Medulla oblongata (tissue), 1 donor: ENCODE measurements at regions not wholly inside any gene's neighbourhood (a gene's known extent, or its start where the extent isn't known, plus 50 kb on each side); places are given as distances from the start of the nearest gene placed in this dataset.

ENCODE experiments used
- DNase-seq: peaks from one replicate; pipeline ENCODE4 v3.0.0-alpha.2; 2015; ENCODE audit errors: extremely low spot score

DNA sequence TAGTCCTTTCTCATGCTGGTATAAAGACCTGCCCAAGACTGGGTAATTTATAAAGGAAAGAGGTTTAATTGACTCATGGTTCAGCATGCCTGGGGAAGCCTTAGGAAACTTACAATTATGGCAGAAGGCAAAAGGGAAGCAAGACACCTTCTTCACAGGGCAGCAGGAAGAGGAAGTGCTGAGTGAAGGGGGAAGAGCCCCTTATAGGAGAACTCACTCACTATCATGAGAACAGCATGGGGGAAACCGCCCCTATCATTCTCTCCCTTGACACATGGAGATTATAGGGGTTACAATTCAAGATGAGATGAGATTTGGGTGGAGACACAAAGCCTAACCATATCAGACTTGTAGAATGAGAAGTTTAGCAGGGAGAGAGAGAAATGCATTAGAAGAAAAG lies 373.3 kb upstream of the DIAPH2 start:
- DNase-seq, result no peak

DNA sequence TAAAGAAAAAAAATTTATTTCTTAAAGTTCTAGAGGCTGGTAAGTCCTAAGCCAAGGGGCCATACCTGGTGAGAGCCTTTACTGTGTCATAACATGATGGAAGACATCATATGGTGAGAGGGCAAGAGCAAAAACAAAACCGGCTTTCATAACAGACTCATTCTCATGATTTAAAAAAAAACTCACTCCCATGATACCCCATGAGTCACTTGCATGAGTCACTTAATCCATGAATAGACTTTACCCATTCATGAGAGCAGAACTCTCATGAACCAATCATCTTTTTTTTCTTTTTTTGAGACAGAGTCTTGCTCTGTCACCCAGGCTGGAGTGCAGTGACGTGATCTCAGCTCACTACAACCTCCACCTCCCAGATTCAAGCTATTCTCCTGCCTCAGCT lies 369.7 kb upstream of the DIAPH2 start:
- no peak for DNase-seq

DNA sequence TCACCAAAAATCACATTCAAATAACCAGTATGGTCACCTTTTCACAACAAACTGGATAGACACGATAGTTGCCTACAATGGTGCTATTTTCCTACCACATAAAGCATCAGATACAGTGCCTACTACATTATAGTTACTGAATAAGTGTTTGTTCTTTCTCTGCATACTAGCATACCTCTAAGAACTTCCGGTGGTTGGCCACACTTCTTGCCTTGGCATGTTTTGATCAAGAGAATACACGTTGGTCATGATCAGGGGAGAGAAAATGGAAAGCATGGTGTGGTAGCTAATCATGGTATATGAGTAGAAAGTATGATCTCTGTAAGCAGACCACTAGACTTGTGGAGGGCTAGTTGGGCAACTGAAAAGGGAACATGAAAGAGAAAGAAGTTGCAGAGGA lies 322.8 kb upstream of the DIAPH2 start:
- no peak for DNase-seq

DNA sequence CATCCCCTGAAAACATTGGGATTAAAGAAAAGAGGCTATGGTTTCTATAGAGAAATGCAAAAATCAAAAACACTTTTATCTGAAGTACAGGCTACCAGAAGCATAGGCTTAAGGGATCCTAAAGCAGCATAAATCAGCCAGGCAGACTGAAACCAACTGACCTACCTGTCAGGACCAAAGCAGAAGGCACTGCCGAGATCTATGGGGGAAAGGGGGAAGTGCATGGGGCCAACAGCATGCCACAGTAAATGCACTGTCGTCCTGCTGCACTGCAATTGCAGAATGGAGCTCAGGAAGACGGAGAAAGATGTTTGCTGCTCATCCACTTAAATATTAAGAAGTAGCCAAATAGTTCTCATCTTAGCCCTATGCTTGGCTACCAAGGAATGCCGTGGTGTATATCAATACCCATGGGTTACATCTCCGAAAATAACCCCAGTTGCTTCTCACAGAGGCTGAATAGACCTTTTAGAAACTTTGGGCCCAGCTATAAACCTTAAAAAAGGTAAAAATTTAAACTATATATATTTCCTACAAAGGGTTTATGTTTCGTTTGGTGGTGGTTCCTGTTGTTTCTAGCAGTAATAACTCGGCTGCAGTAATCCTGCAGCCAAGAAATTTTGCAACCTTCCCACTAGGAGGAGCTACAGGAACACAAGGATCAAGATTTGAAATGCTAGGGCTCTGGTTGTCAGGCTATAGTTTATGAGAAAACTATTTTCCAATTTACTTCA lies 312.2 kb upstream of the DIAPH2 start:
- DNase-seq, result peak; percentile 48

DNA sequence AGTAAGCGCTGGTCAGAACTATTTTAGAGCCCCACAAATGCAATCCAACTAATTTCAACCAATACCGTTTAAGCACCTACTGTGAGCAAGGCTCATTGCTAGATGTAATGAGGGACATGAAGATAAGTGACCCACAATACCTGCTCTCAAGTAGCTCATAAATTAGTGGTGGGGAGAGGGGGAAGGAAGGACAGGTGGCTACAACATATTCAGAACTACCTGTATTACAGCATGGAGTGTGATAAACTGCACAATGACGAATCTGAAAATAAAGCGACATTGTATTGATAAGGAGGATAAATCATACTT lies 311.6 kb upstream of the DIAPH2 start:
- no peak for DNase-seq

DNA sequence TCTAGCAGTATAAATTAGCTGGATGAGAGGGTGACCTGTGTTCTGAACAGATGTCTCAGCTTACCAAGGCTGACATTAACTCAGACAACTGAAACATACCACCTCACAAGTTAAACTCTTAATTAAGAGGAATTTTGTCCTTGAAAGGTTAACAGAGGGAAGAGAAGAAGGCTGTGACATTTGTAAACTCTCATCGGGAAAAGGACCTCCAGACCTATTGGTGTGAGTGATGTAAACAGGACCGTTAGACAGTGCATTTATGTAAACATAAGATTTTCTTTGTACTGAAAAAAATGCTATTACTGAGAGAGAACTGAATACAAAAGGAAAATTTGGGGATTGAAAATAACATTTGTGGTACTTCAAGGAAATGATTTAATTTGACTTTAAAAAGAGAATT lies 308.4 kb upstream of the DIAPH2 start:
- no peak for DNase-seq

DNA sequence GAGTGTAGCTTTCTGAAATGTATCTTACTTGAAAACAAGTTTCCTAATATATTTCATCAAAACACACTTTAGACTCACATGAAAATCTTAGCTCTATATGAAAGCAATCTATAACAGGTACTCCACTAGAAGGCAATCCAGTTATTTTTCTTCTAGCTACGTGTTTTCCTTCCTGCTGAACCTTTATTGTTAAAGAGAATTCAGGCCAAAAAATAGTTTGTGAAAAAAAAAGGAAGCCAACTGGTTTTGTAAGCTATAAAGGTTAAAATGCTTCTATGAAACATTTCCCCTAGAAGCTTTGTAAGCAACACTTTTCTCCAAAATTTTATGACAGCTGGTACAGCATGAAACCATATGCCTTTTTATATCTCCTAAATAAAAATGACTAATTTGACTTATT lies 304.7 kb upstream of the DIAPH2 start:
- DNase-seq, result no peak

DNA sequence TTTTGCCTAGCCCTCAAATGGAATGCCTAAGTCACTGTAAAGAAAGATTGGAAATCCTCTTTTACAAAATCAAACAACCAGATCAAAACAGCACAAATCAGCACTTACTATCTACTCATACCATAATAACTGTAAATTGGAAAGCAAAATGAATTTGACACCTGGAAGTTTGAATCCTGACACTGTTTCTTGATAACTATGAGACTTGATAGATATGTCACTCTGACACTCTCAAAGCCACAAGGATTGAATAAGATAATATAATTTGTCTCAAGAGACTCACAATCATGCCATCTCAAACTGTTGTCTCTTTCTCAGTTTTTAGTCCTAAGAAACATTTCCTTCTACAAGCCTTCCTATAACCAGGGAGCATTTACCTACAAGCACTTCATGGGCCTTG lies 302.6 kb upstream of the DIAPH2 start:
- no peak for DNase-seq

DNA sequence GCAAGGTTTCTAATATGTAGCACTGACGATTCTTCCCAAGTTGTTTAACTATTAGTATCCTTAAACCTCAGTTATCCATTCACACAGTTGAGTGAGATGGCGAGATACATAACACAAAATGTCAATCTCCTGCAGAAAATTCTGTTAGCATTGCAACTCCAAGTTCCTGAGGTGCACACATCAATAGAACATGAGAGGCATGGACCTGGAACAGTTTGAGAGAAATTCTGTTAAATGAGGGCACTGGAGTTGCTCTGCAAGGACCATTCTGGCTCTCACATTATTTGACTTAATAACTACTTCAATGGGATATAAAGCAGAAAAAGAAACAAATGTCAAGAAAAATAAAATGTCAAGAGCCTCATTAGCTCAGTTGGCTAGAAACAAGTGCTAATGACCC lies 301.2 kb upstream of the DIAPH2 start:
- DNase-seq, result no peak

DNA sequence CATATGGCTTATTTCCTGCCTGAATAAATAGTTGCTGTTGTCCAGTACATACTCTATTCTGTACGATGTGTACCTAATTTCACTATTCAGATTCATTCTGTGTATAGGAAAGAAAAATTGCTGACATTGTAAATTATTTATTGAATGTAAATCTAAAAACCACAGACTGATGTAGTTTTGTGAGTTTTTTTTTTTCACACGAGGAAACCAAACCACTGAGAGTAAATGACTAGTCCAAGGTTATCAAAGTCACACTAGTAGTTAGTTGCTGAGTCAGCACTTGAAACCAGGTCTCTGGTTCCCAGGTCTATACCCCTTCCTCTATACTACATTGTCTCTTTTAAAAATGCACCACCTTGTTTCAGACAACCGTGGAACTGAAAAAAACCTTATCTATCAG lies 298.3 kb upstream of the DIAPH2 start:
- no peak for DNase-seq

DNA sequence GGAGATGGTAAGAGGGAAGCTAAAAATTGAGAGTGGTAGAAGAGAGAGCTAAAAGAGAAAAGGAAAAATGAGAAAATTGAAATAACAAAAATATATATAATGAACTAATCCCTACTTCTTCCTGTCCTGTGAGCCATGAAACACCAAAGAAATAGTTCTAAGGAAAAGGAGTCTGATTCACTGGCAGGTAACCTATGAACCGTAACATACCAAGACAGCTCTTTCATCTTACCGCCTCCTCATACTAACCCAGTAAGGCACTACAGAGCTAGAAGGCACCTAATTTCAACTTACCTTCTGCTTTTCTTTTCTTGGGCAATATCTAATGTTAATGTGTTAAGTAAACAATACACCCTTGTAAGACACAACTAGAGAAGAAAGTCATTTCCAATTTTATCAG lies 297.7 kb upstream of the DIAPH2 start:
- DNase-seq, result no peak

DNA sequence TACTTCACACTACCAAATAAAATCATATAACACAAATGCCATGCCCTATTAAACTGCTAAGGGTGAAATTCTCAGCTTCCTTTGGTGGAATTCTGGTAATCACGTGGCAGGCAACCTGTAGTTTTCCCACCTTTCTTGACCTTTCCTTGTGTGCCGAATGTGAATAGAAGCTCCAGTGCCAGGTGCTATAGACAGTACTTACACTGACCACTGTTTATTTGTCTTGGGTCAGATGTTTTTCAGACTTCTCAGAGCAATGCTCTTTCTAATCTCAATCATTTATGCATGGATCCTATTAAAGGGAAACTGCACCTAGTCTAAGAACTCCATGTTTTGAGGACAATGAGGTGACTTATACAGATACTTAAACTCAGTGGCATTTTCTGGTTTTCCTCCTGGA lies 296.8 kb upstream of the DIAPH2 start:
- no peak for DNase-seq

DNA sequence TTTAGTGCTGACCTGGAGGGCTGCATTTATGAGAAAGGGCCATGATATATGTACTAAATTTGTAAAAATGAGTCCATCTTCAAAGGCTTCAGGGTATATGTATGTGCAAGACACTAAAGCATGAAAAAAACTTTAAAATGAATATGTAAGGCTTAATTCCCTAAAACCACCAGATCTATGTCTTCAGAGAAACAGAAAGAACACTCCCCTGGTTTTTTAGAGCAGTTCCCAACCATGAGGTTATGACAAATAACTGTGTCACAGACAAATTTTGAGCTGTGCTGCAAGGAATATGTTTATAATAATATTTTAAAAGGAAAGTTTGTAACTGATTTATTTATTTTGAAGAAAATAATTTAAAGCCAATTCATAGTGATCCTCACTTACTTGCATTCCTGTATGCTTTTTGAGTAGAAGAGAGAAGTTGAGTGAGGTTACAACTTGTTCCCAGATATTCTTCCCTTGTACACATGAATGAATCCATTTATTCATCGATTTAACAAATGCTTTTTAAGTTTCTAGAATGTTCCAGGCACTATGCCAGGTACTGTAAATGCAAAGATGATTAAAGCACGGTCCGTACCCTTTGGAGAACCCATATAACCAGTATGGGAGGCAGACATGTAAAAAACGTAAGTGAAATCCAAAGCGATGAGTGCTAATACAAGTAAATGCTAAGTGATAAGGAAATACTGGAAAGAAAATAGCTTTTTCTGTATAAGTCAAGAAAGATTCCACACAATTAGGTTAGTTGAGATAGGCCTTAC lies 295.2 kb upstream of the DIAPH2 start:
- no peak for DNase-seq

DNA sequence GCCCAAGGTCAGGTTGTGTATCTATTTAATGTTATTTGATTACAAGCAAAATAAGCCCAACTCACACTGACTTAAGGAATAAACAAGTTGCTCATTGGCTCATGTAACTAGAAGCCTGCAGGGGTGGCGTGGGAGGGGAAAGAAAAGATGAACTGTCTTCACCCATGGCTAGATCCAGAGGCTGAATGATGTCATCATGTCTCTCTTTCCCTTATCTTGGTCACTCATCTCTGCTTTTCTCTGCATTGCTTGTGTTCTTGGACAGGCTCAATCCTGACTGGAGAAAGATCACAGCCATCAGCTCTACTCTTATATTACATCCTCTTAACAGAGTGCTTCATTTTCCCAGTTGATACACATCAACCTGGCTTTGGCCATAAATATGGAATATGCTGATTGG lies 290.0 kb upstream of the DIAPH2 start:
- DNase-seq, result no peak

DNA sequence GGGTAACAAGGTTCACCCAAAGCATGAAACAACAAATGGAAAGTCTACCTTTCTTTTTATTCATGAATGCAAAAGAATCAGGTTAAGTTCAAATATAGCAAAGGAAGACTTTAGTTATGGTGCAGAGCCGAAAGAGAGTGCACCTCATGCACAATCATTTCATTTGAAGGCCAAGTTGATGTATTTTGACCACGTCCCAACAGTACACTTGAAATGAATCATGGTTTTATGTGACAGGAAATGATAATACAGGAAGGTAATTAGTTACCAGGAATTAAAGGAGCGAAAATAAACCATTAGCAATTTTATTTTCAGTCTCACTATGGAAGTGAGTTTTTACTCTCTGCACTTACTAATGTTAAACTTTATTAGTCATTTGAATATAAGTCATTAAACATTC lies 281.2 kb upstream of the DIAPH2 start:
- DNase-seq, result no peak

DNA sequence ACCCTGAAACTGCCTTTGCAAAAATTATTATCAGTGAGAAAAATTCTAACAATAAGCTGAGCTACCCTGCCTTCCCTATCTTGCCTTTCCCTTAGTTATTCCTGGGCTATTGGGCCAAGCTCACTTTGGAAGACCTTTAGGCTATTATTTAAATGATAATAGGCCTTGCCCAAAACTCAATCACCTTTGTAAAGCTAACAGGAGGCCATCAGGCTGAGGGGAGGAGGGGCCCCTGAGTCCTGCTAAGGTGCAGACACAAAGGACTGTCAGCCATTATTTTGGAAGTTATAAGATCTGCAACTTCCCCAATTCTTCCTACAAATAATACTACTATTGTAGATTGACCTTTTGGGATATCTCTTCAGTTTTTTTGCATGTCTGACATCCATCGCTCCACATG lies 278.8 kb upstream of the DIAPH2 start:
- no peak for DNase-seq

DNA sequence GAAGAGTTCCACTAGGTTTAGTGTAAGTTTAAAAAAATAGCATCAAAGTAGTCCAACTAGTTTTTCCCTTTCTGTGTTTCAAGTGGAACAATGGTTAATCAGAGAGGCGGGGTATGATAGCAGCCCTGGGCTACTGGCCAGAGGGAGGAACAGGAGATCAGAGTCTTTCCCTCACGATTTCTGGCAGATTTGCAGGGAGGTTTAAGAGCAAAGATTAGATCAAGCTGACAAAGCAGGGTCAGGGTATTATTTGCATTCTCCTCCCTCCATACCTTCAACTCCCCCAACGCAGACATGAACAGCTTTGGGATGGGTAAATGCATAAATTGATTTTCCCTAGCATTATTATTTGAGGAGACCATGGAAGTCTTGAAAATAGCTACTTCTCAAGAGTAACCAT lies 277.6 kb upstream of the DIAPH2 start:
- no peak for DNase-seq

DNA sequence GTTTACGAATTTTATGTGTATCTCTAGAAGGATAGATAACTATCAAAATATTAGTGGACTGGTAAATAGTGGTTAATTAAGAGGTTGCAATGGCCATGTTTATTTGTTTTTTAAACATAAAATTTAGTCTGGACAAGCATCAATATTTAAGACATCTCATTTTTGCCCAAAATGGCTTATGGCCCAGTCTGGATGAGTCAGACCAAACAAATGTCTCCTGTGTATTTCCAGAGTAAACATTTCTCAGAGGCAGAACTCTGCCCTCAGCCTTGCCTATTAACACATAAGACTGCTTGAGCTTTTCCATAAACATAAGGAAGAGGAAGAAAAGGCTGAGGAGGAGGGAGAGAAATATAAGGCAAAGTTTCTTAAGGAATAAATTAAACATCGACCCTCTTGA lies 277.1 kb upstream of the DIAPH2 start:
- no peak for DNase-seq

DNA sequence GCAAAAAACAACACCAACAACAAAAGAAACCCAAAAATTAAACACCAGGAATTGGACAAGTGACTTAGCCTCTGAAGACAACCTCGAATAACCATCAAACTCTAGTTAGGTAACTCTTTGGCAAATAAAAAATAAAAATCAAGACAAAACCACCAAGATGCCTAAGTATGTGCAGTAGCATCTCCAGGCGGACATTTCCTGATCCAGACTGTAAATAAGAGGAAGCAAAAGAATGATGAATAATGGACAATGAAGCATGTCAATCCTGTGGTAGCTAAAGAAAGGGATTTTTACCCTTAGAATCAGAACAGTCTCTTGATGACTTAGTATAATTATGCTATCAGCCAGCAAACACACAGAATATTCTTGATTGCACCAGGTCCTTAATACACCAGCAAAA lies 276.7 kb upstream of the DIAPH2 start:
- DNase-seq, result no peak

DNA sequence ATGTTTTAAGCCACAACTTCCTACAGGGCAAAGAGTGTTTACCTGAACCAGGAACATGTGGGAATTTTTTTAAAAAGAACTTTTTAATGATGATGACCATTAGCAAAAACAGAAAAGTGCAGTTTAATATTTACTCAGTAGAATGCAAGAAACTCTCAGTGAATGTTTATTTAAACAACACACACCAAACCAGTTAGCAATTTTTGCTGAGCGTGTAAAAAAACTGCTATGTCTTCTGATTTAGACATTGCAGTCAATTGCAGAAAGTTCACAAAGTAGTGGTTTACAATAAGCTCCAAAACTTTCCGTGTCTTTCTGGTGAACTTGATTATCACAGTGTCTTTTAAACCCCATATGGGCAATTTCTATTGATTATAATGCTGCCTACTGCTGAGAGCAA lies 273.7 kb upstream of the DIAPH2 start:
- no peak for DNase-seq

DNA sequence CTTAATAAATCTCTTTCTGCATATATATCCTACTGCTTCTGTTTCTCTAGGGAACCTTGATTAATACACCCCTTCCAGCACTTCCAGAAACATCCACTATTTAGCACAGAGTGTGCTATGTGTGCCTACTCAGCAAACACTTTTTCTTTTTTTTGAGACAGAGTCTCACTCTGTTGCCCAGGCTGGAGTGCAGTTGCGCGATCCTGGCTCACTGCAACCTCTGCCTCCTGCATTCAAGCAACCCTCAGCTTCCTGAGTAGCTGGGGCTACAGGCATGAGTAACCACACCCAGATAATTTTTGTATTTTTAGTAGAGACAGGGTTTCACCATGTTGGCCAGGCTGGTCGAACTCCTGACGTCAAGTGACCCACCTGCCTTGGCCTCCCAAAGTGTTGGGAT lies 266.9 kb upstream of the DIAPH2 start:
- no peak for DNase-seq

DNA sequence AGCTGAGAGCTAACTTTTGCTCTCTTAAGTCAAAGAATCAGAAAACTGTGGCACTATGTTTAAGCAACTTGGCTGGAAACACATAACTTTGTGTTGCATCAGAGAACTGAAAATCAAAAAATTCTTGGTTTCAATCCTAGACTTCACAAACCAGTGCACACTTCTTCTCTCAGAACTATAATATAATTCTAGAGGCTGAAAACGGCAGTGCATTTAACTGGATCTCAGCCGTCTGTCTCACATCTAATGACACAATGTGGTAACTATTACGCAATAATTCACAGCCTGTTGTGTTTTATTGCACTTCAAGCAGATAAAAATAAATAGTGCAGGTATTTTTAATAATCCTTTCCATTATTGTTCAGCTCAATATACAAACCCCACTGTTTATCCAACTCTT lies 260.6 kb upstream of the DIAPH2 start:
- no peak for DNase-seq

DNA sequence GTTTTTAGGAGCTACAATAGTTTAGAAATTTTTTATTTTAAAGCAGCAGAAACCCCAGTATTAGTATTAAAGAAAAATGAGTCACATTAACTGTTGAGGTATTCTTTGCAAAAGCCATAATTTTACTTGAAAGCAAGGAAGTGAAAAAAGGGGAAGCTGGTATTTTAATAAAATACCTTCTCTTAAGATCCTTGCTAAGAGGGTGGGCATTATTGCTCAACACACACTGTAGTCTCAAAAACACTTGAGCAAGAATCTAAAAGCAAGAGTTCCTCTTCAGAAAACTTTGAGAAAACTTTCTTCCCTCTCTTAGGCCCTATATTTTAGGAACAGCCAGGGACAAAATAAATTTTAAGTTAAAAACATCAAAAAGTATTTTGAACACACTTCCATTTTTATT lies 259.4 kb upstream of the DIAPH2 start:
- peak; percentile 22 for DNase-seq
